HG02884 (cell line): ENCODE measurements at regions not wholly inside any gene's neighbourhood (a gene's known extent, or its start where the extent isn't known, plus 50 kb on each side); places are given as distances from the start of the nearest gene placed in this dataset.
"Not testable (repeated sequence)": the region's sequence is repeated elsewhere in the genome, so short reads cannot be mapped to it uniquely, and the experiment has no call there.

Experiments
- ATAC-seq: cut with Tn5 transposase; IDR thresholded peaks from one replicate; pipeline ENCODE4 v1.9.1; 2021; ENCODE audit warnings: mild to moderate bottlenecking, moderate library complexity; ENCODE audit not compliant: unreplicated experiment

- not testable (repeated sequence) for ATAC-seq
These were observed 95.3 kb upstream of the NAA20 start for GRCh38 chr20:19921829-19922228.

GRCh38 chr20:19922716-19923115 lies 94.4 kb upstream of the NAA20 start:
- ATAC-seq: no peak

- no peak for ATAC-seq
These were observed 93.4 kb upstream of the NAA20 start for GRCh38 chr20:19923762-19924161.

- ATAC-seq: no peak
These were observed 92.9 kb upstream of the NAA20 start for GRCh38 chr20:19924255-19924654.

GRCh38 chr20:19926591-19926990 lies 90.6 kb upstream of the NAA20 start:
- ATAC-seq: no peak

DNA sequence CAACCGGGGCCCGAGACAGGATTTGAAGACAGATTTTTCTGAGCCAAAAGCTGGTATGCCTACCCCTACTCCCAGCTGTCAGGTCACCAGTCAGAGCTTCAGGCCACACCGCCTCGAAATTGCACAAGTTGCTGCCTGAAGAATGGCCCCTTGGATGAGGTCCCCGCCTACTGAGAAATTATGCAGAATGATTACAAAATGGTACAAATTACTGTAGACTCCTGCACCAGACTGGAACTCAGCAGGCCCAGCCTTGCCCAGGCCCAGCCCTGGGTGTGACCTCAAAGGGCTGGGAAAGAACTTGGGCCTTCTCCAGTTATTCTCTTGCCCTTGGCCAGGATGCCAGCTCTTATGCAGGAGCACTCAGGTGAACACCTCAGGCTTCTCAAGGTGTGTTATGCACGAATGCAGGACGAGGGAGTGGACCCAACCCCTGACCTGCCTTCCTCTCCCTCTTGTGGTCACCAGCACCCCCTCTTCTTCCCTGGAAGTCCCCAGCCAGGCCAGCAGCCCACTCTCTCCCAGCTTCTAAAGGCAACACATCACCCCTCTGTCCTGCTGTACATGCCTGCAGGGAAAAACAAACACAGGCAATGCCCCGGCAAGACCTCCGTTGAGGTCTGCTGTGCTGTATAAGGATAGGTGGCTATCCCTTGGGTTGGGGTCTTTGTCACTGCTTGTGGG lies 88.7 kb upstream of the NAA20 start:
- ATAC-seq: no peak

DNA sequence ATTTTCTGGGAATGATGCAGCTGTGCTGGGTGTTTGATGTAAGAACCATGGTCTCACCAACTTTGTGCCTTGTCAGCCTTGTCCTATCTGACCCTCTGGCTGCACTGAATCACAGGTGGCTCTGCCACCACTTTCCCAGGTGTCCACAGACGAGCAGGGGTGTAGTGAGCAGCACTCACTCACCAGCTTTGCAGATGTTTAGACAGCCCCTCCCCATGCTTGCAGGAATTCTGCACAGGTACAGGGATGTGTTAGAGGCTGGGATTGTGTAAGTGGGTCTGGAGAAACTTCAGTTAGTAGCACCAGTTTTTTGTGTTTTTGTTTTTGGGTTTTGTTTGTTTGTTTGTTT lies 88.2 kb upstream of the NAA20 start:
- ATAC-seq: no peak

DNA sequence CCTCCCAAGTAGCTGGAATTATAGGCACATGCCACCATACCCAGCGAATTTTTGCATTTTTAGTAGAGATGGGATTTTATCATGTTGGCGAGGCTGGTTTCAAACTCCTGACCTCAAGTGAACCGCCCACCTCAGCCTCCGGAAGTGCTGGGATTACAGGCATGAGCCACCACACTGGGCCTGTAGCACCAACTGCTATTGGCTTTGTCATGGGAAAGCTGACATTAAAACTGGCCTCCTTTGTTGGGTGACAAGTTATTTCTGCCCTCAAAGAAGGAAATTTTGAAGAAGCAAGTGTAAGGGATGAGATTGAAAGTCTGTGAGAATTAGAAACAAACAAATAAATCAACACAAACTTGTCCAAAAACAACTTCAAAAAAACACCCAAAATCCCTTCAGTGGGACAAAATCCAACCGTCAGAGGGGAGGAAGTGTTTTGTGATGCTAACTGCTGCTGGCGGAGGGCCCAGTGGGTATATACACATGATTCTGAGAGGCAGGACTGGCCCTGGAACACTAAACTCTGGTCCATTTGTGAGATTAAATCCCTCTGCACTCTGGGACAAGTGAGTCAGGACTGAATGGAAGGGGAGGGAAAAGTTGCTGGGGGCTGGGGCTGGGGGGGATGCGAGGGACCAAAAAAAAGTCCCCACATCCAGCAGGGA lies 87.5 kb upstream of the NAA20 start:
- ATAC-seq: no peak

DNA sequence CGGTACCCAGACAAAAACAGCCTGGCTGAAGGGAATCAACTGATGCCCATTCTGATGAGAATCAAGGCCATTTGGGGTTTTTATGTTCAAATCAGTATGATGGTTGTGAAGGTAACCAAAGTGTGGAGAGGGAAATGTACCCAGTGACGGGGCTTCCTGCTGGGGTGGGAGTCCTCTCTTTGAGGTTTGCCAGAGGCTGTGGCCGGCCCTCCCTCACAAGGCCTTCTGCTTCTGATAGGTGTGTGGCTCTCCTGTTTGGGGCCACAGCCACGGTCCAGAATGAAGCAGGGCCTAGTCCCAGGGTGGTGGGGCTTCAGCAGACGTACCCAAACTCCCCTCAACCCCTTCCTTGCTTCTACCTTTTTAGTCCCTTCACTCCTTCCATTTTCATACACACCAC lies 86.7 kb upstream of the NAA20 start:
- no peak for ATAC-seq

DNA sequence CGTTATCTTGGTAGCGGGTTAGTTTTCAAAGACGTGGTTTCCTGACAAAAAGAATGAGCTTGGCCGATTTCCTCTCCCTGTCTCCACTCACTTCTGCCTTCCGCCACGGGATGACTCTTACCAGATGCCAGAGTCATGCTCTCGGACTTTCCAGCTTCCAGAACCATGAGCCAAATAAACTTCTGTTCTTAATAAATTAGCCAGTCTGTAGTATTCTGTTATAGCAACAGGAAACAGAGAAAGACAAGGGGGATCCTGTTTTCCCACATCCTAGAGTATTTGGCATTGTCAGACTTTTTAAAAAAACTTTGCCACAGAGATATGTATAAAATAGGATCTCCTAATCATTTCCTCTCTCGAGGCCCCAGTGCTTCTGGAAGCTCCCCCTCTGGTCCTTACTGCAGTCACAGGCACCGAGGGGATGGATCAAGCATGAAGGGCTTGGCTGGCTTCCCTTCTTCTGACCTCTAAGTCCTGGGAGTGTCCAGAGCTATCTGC lies 84.9 kb upstream of the NAA20 start:
- no peak for ATAC-seq

DNA sequence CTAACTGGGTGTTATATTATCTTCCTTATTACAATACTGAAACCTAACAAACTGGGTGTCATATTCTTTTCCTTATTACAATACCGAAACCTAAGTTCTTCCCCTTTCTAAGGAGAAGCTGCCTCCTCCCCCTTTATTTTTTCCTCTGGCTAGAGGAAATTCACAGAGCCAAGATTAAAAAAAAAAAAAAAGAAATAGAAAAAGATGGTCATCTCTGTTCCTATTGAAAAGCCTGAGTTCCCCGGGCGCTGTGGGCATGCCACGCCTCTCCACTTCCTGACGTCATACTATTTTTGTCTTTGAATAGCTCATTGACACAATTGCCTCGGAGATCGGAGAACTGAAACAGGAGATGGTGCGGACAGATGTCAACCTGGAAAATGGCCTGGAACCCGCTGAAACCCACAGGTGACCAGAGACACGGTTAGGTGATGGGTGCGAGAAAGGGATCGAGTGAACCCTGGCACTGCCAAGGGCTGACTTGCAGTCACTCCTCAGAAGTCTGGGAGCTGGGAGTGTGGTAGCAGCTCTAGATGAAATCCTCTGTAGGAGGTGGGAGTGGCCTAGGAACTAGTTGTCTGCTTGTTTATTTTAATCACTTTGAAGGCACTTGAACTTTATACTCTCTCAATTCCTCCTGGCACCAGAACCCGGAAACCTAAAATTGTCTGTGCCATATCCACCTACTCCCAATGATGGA lies 82.2 kb upstream of the NAA20 start:
- no peak for ATAC-seq

GRCh38 chr20:19935842-19936241 lies 81.3 kb upstream of the NAA20 start:
- no peak for ATAC-seq

DNA sequence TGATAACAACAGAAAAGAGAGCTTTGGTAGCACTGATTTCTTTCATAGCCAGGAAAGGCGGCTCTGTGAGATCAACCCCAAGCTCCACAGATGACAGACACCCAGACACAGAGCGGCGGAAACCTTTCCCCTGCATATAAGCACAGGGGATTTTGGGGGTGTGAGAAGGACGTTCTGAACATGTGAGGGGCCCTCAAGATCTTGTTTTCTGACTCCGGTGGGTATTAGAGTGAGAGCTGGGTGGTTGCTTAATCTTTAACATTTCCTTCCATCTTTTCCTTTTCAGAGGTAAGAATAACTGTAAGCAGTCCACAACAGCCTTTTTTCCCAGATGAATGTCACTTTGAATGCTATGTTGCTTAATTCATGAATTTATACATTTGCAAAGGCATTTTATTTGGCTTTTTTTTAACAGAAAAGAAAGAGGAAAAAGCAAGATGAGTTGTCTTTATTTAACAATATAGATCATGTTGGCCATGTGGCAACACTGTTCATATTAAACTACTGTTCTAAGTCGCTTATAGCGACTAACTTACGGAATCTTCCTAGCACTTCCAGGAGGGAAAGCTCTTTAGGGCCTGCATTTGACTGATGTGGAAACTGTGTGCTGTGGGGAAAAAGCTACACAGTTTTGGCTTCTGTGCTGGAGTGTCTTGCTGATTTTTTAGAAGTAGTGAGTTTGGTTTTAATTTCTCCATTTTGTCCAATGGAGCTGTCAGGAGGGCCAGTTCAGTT lies 80.5 kb upstream of the NAA20 start:
- no peak for ATAC-seq

DNA sequence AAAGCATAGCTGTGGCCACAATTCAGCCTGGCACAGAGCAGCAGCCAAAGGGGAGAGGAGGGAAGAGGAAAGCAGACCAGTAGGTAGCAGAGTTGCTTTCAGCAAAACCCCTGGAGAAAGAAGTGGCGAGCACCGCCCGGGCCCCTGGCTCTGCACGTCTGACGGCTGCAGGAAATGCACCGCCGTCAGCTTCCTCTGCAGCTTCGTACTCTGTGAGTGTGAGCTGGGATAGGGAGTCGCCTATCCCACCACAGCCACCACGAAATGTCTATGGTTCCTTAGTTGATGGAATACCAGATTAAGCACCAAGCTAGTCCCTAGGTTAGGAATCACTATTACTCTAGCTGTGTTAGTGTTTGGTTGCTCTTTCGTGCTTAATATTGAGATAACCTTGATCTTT lies 79.9 kb upstream of the NAA20 start:
- peak; percentile 18 for ATAC-seq

DNA sequence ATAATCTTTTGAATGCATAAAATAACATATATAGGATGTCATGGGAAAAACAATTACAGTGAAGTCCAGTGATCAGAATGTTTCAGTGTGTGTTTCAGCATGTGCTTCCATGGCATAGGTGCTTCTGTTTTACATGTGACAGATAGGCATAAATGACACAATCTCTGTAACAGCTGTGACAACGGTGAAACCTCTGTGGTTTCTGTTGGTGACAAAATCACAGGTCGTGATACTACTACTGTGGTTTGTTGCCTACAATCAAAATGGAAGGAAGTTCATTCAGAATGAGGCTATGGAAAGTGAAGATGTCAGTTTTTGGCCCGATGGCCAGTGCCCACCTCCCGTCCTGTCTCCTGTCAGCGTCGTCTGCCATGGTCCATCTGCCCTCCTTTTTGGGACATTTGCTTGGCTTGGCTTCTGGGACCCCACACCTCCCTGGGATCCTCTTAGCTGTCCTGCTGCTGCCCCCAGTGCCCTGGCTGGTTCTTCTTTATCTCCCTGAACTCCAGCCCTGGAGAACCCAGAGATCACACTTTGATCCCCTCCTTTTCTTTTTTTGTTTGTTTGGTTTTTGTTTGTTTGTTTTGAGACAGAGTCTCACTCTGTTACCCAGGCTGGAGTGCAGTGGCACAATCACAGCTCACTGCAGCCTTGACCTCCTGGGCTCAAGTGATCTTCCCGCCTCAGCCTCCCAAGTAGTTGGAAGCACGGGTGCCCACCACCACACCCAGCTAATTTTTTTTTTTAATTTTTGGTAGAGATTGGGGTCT lies 79.3 kb upstream of the NAA20 start:
- peak; percentile 92 for ATAC-seq

- ATAC-seq: no peak
These were observed 78.6 kb upstream of the NAA20 start for GRCh38 chr20:19938421-19939090.

- ATAC-seq: no peak
These were observed 76.1 kb upstream of the NAA20 start for GRCh38 chr20:19940988-19941460.

- ATAC-seq: no peak
These were observed 74.6 kb upstream of the NAA20 start for GRCh38 chr20:19942611-19943010.

DNA sequence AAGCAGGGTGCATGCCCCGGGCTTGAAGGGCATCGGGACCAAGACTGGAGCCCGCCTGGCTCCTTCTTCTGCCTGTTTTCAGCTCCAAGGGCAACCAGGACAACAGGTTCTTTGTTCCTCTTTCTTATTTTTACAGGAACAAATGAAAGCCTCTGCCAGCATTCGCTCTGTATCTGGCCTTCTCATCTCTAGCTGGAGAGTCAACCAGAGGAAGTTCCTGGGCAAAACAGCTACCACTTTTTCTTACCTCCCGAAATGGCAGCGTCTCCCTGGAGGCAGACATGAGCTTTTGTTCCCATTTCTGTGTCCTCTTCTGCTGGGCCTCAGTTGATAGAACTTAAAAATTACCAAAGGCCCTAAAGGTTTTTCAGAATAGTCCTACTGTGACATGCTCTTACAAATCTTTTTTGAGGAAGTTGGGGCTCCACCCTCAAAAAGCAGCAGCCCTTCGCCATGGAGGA lies 74.1 kb upstream of the NAA20 start:
- no peak for ATAC-seq
